ENCODE measurements at regions not wholly inside any gene's neighbourhood (a gene's known extent, or its start where the extent isn't known, plus 50 kb on each side); places are given as distances from the start of the nearest gene placed in this dataset.
"Not testable (repeated sequence)": the region's sequence is repeated elsewhere in the genome, so short reads cannot be mapped to it uniquely, and the experiment has no call there.

GRCh38 chr1:200496937-200497336 lies 87.1 kb upstream of the ZNF281 start:
- no peak for DNase-seq

DNA sequence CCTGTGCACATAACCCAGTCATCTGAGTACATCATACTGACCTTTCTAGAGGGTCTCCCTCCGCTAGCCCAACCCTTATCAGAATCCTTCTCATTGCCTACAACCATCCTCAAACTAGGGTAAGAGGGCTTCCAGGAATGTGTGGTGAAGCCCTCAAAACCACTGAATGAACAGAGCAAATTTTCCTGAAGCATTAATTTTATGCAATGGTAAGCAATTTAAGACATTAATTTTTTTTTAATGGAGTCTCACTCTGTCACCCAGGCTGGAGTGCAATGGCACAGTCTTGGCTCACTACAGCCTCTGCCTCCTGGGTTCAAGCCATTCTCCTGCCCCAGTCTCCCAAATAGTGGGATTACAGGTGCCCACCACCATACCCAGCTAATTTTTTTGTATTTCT lies 86.1 kb upstream of the ZNF281 start:
- DNase-seq: no peak

- DNase-seq: no peak
These were observed 83.5 kb upstream of the ZNF281 start for GRCh38 chr1:200493344-200493743.

DNA sequence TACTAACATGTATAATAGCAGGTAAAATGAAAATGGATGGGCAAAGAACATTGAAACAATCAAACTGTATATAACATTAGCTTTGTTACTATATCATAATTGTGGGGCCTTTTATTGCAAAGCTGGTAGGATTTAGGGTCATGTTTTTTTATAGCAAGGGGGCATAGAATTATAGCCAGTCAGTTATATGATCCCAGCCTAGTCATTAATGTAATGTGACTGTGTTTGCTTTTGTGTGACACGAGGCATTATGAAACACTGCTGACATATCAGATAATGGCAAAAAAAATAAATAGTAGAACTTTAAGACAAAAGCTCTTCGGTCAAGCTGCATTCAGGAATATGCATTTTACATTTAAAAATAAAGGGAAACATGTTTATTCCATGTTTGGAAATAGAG lies 81.3 kb upstream of the ZNF281 start:
- no peak for DNase-seq

- DNase-seq: no peak
These were observed 80.3 kb upstream of the ZNF281 start for GRCh38 chr1:200490183-200490582.

DNA sequence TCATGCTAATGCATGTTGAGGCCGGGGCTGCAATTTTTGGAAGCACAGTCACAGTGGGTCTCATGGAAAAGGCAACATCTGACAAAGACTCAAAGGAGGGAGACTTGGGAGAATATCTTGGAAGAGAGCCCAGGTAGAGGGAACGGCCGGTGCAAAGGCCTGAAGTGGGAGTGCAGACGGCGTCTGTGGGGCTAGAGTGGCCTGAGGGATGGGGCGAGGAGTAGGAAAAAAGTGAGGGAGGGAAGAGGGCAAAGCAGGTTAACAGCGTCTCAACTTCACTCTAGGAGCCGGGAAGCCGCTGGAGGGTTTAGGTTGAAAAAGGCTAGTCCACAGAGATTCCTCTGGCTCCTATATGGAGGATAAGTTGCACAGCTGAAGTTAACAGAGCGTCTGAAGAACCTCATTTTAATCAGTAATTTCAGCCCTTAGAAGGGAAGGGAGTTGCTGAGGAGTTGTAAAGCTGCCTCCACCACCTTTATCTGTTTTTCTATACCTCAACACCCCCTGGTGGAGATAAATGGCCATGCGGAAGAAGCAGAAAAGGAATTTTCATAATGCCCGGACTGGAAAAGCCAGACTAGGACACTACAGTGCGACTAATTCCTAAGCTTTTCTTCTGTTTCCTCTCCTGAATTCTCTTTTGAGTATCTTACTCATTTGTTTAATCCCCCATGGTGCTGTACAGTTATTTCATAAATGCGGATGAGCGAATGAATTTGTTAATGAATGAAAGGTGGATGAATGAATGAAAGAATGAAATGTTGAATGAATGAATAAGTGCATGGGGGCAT lies 78.7 kb upstream of the ZNF281 start:
- DNase-seq: no peak

GRCh38 chr1:200487650-200488049 lies 77.8 kb upstream of the ZNF281 start:
- DNase-seq: no peak

GRCh38 chr1:200486634-200487033 lies 76.8 kb upstream of the ZNF281 start:
- DNase-seq: no peak

GRCh38 chr1:200484438-200484946 lies 74.7 kb upstream of the ZNF281 start:
- not testable (repeated sequence) for DNase-seq

- DNase-seq: peak; percentile 69
These were observed 73.8 kb upstream of the ZNF281 start for GRCh38 chr1:200483491-200484143.

GRCh38 chr1:200480964-200481363 lies 71.1 kb upstream of the ZNF281 start:
- DNase-seq: no peak

- no peak for DNase-seq
These were observed 70.0 kb upstream of the ZNF281 start for GRCh38 chr1:200479816-200480215.

DNA sequence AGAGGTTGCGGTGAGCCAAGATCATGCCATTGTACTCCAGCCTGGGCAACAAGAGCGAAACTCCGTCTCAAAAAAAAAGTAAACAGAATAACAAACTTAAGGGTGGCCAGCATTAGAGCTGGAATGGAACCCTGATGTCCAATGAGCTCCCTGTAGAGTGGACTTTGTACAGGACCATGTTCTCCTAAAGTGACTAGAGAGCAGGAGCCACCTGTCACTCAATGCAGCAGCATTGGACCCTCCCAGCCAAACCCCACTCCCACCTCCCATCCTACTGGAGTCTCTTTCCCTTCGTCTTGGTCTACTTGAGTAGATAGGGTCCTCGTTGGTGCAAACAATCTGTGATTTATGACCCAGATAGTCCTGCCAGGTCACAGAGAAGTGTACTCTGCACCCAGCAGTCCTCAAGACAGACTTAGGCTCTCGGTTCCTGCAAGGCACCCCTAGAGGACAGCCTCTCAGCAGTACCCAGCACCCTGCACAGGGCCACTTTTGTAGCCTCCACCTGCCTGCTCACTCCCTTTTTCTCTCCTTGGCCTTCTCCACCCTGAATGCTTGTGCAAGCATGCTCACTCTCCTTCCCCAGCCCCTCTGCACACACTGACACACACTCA lies 69.2 kb upstream of the ZNF281 start:
- DNase-seq: no peak

DNA sequence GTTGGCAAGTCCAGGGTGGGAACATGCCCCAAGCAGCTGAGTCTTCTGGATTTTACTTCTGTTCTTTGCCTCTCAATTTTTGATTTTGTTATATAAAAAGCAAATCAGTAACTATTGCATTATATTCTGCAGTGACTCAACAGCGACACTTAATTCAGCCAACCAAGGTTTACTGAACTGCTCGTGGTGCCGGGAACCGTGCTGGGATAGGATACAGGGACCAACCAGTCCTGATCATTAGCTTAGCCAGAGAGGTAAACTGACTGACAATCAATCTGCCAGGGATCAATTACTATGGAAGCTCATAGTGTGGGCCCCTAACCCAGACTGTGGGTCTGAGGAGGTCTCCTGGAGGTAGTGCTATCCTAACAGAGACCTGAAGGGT lies 68.4 kb upstream of the ZNF281 start:
- DNase-seq: no peak

- DNase-seq: no peak
These were observed 64.8 kb upstream of the ZNF281 start for GRCh38 chr1:200474633-200475032.

- no peak for DNase-seq
These were observed 64.0 kb upstream of the ZNF281 start for GRCh38 chr1:200473698-200474371.

DNA sequence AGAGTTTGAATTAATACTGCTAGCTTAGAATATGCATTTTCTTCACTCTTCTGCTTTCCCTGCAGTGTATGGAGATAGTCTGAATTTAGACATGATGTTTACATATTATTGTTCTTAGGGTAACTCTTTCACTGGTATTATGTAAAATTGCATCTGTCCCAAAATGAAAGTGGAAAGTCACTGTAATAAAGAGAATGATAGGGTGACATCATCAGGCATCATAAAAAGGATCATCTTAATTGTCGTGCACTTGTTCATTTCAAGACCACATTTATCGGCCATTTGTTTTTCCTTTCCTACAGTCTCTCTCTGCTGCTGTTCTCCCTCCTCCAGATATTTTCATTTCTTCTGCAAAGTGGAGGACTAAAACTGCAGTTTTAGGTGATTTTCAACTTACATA lies 61.9 kb upstream of the ZNF281 start:
- no peak for DNase-seq

GRCh38 chr1:200468264-200469001 lies 58.6 kb upstream of the ZNF281 start:
- no peak for DNase-seq

- DNase-seq: no peak
These were observed 55.1 kb upstream of the ZNF281 start for GRCh38 chr1:200464784-200465400.

Measured in 8988T (cell line).